GM23338 (cell line): ENCODE measurements at regions not wholly inside any gene's neighbourhood (a gene's known extent, or its start where the extent isn't known, plus 50 kb on each side); places are given as distances from the start of the nearest gene placed in this dataset.

Experiments
- ATAC-seq: fragments of 200-7000 bp; cut with Tn5 transposase; 3 replicates; pipeline ENCODE4 v1.9.1; 2020
- DNase-seq: peaks from one replicate; pipeline ENCODE4 v3.0.0-alpha.2; 2015; ENCODE audit warnings: low spot score
- H2AFZ ChIP-seq: fragments of 200-600 bp; sonication (generic); 2 replicates; pipeline ENCODE4 v1.8.0; 2016; ENCODE audit warnings: antibody characterized with exemption, mild to moderate bottlenecking, moderate library complexity
- H3F3A ChIP-seq: fragments of 200-600 bp; sonication (generic); replicated peaks from 2 replicates; pipeline ENCODE4 v1.8.0; 2017; ENCODE audit warnings: antibody characterized with exemption, mixed run types, low read depth
- H3K27ac ChIP-seq: fragments of 200-600 bp; sonication (generic); 2 replicates; pipeline ENCODE4 v1.6.1; 2016; ENCODE audit warnings: low read depth
- H3K27me3 ChIP-seq: fragments of 200-600 bp; sonication (generic); 2 replicates; pipeline ENCODE4 v1.8.0; 2016; ENCODE audit warnings: mild to moderate bottlenecking, mixed run types, moderate library complexity; ENCODE audit not compliant: insufficient read depth
- H3K36me3 ChIP-seq: fragments of 200-600 bp; sonication (generic); 2 replicates; pipeline ENCODE4 v1.8.0; 2016; ENCODE audit warnings: mild to moderate bottlenecking; ENCODE audit not compliant: insufficient read depth
- H3K4me1 ChIP-seq: fragments of 200-600 bp; sonication (generic); 2 replicates; pipeline ENCODE4 v1.8.0; 2016; ENCODE audit warnings: mild to moderate bottlenecking, moderate library complexity; ENCODE audit not compliant: insufficient read depth
- H3K4me2 ChIP-seq: fragments of 200-600 bp; sonication (generic); 2 replicates; pipeline ENCODE4 v1.7.1; 2017; ENCODE audit warnings: mixed run types
- H3K4me3 ChIP-seq: fragments of 200-600 bp; sonication (generic); 2 replicates; pipeline ENCODE4 v1.6.1; 2016; ENCODE audit warnings: mixed run types
- H3K79me2 ChIP-seq: fragments of 200-600 bp; sonication (generic); replicated peaks from 2 replicates; pipeline ENCODE4 v1.8.0; 2017; ENCODE audit warnings: mild to moderate bottlenecking; ENCODE audit not compliant: insufficient read depth
- H3K9me2 ChIP-seq: fragments of 200-600 bp; sonication (generic); 2 replicates; pipeline ENCODE4 v1.8.0; 2017; ENCODE audit not compliant: insufficient read depth
- H4K20me1 ChIP-seq: fragments of 200-600 bp; sonication (generic); replicated peaks from 2 replicates; pipeline ENCODE4 v1.8.0; 2017; ENCODE audit warnings: mild to moderate bottlenecking; ENCODE audit not compliant: insufficient read depth
- H3K27ac Mint-ChIP-seq: 2 replicates; pipeline ENCODE4 v1.8.0; 2020; ENCODE audit warnings: inconsistent platforms, mild to moderate bottlenecking, moderate library complexity, mixed read lengths
- H3K27me3 Mint-ChIP-seq: 3 replicates; pipeline ENCODE4 v1.8.0; 2022; ENCODE audit warnings: low read depth, mild to moderate bottlenecking, moderate library complexity, mixed read lengths, inconsistent platforms; ENCODE audit not compliant: insufficient read depth, poor library complexity
- H3K36me3 Mint-ChIP-seq: 3 replicates; pipeline ENCODE4 v1.8.0; 2021; ENCODE audit warnings: low read depth, mild to moderate bottlenecking, inconsistent platforms, moderate library complexity, mixed read lengths
- H3K4me1 Mint-ChIP-seq: 3 replicates; pipeline ENCODE4 v1.8.0; 2020; ENCODE audit warnings: mild to moderate bottlenecking, inconsistent platforms, mixed read lengths
- H3K4me3 Mint-ChIP-seq: 3 replicates; pipeline ENCODE4 v1.8.0; 2021; ENCODE audit warnings: moderate library complexity, mild to moderate bottlenecking, inconsistent platforms, mixed read lengths
- H3K9me3 Mint-ChIP-seq: 3 replicates; pipeline ENCODE4 v1.8.0; 2020; ENCODE audit warnings: moderate library complexity, mild to moderate bottlenecking, inconsistent platforms, mixed read lengths
- CREB1 ChIP-seq: fragments of 250-450 bp; sonication (Bioruptor Pico); IDR thresholded peaks from 2 replicates; pipeline ENCODE4 v1.5.0; 2020; ENCODE audit warnings: low read depth, mild to moderate bottlenecking, moderate library complexity
- CTCF ChIP-seq, 2 experiments: fragments of 200-600 bp in 1 of 2; sonication (generic) in 1 of 2; conservative IDR thresholded peaks; 2 replicates each; pipeline versions ENCODE4 v1.5.1 to v1.6.1; 2016 to 2017; ENCODE audit warnings: antibody characterized with exemption in 2 of 2, low read depth in 2 of 2, mild to moderate bottlenecking in 2 of 2, moderate library complexity in 1 of 2
- ETS1 ChIP-seq: IDR thresholded peaks from 2 replicates; pipeline ENCODE4 v1.6.1; 2016; ENCODE audit warnings: antibody characterized with exemption
- EZH2 ChIP-seq: fragments of 200-600 bp; sonication (generic); IDR thresholded peaks from one replicate; pipeline ENCODE4 v1.8.0; 2017; ENCODE audit warnings: antibody characterized with exemption, mild to moderate bottlenecking, low read depth; ENCODE audit not compliant: unreplicated experiment
- EZH2phosphoT487 ChIP-seq: fragments of 200-600 bp; sonication (generic); IDR thresholded peaks from one replicate; pipeline ENCODE4 v1.8.1; 2018; ENCODE audit warnings: antibody characterized with exemption; ENCODE audit not compliant: unreplicated experiment
- JUNB ChIP-seq: IDR thresholded peaks from one replicate; pipeline ENCODE4 v1.6.1; 2016; ENCODE audit warnings: antibody characterized with exemption; ENCODE audit not compliant: unreplicated experiment
- NANOG ChIP-seq: IDR thresholded peaks from 2 replicates; pipeline ENCODE4 v1.6.1; 2016; ENCODE audit warnings: antibody characterized with exemption, borderline replicate concordance
- POLR2AphosphoS5 ChIP-seq: IDR thresholded peaks from 2 replicates; pipeline ENCODE4 v1.6.1; 2016; ENCODE audit warnings: antibody characterized with exemption, low read depth
- REST ChIP-seq: IDR thresholded peaks from one replicate; pipeline ENCODE4 v1.6.1; 2018; ENCODE audit warnings: antibody characterized with exemption; ENCODE audit not compliant: unreplicated experiment
- STAT1 ChIP-seq: IDR thresholded peaks from one replicate; pipeline ENCODE4 v1.6.1; 2016; ENCODE audit warnings: antibody characterized with exemption; ENCODE audit not compliant: unreplicated experiment
- ZNF114 ChIP-seq: fragments of 250-450 bp; sonication (Bioruptor Pico); IDR thresholded peaks from 2 replicates; pipeline ENCODE4 v1.5.0; 2020; ENCODE audit warnings: mild to moderate bottlenecking, moderate library complexity
- ZNF331 ChIP-seq: fragments of 250-450 bp; sonication (Bioruptor Pico); IDR thresholded peaks from 2 replicates; pipeline ENCODE4 v1.5.0; 2020; ENCODE audit warnings: low read depth, mild to moderate bottlenecking, moderate library complexity
- ZNF462 ChIP-seq: fragments of 250-450 bp; sonication (Bioruptor Pico); IDR thresholded peaks from 2 replicates; pipeline ENCODE4 v1.5.0; 2020; ENCODE audit warnings: mild to moderate bottlenecking, moderate library complexity

GRCh38 chr5:20158006-20158405, 170.0 kb upstream of the CDH18 start:
- peaks cover 11% of the 10 kb centered on the region; the same call in 2 of the 3 replicates for H3K4me1 Mint-ChIP-seq
- no peak for DNase-seq
- H3K27ac ChIP-seq = no peak overlapping the region
- H3K4me3 ChIP-seq = no peak overlapping the region
- H3F3A ChIP-seq = no peaks in the 10 kb centered on the region
- no peak overlapping the region for H3K4me3 Mint-ChIP-seq
- no peak overlapping the region for H3K4me2 ChIP-seq
- no peaks in the 10 kb centered on the region for H3K27me3 Mint-ChIP-seq
- no peaks in the 10 kb centered on the region for H3K9me2 ChIP-seq
- H3K27me3 ChIP-seq = no peaks in the 10 kb centered on the region
- peaks cover 8% of the 10 kb centered on the region; the same call in 1 of the 2 replicates for H3K4me1 ChIP-seq
- no peaks in the 10 kb centered on the region for H3K36me3 ChIP-seq
- no peak overlapping the region for H2AFZ ChIP-seq
- no peaks in the 10 kb centered on the region; the same call in 2 of the 3 replicates for H3K36me3 Mint-ChIP-seq
- H3K79me2 ChIP-seq = no peaks in the 10 kb centered on the region
- H3K27ac Mint-ChIP-seq = no peak overlapping the region
- no peak for ATAC-seq
- H3K9me3 Mint-ChIP-seq = peaks cover 3% of the 10 kb centered on the region; the same call in 1 of the 3 replicates
- H4K20me1 ChIP-seq = no peaks in the 10 kb centered on the region
- TF ChIP-seq ZNF114 = no peak
- TF ChIP-seq NANOG = no peak
- TF ChIP-seq ZNF462 (CRISPR knock-in tag) = no peak
- TF ChIP-seq ZNF331 = no peak
- no peak for TF ChIP-seq REST
- TF ChIP-seq STAT1 = no peak
- TF ChIP-seq EZH2 = no peak
- no peak for TF ChIP-seq EZH2phosphoT487
- no peak for TF ChIP-seq CREB1 (CRISPR knock-in tag)
- TF ChIP-seq CTCF (conservative IDR thresholded peaks at IDR 0.05; ENCODE audit: low read depth in 2 of 2) = no peak
- no peak for TF ChIP-seq JUNB
- TF ChIP-seq ETS1 = no peak
- no peak for TF ChIP-seq POLR2AphosphoS5
